H1 (cell line): ENCODE measurements at regions not wholly inside any gene's neighbourhood (a gene's known extent, or its start where the extent isn't known, plus 50 kb on each side); places are given as distances from the start of the nearest gene placed in this dataset.

ENCODE experiments used
- CTCF ChIA-PET: fragments of 300-600 bp; sonication (Branson Sonifier 250); formaldehyde crosslinking; loops from one replicate; lab custom pipeline; 2021; ENCODE audit not compliant: partially characterized antibody; lab: Charles Lee
- POLR2A ChIA-PET: fragments of 300-600 bp; sonication (Branson Sonifier 250); formaldehyde crosslinking; loops from one replicate; lab custom pipeline; 2021; ENCODE audit warnings: inconsistent platforms; ENCODE audit not compliant: partially characterized antibody; lab: Charles Lee
- DNase-seq, 2 experiments: peaks; one replicate each; pipeline versions ENCODE4 v3.0.0 to v3.0.0-alpha.2; 2010 to 2022; ENCODE audit warnings: low spot score in 2 of 2, low read depth in 1 of 2, mixed read lengths in 1 of 2
- FAIRE-seq: peaks from 2 replicates; lab custom pipeline; 2011; peaks lifted over from hg19 to GRCh38; lab: Jason Lieb, UNC
- H2AFZ ChIP-seq: 2 replicates; pipeline ENCODE4 v1.8.1; 2012; ENCODE audit warnings: low read length, inconsistent platforms
- H2AK5ac ChIP-seq: 2 replicates; pipeline ENCODE4 v1.6.1; 2013; ENCODE audit warnings: low read depth, low read length
- H2BK120ac ChIP-seq: replicated peaks from 2 replicates; pipeline ENCODE3; 2013; ENCODE audit warnings: low read depth, low read length, inconsistent platforms
- H2BK12ac ChIP-seq: 2 replicates; pipeline ENCODE4 v1.6.1; 2013; ENCODE audit warnings: low read depth, low read length
- H2BK15ac ChIP-seq: 2 replicates; pipeline ENCODE4 v1.6.1; 2013; ENCODE audit warnings: low read length
- H2BK20ac ChIP-seq: 2 replicates; pipeline ENCODE4 v1.6.1; 2013; ENCODE audit warnings: low read length
- H2BK5ac ChIP-seq: 2 replicates; pipeline ENCODE4 v1.6.1; 2013; ENCODE audit warnings: low read depth, low read length
- H3K14ac ChIP-seq: 2 replicates; pipeline ENCODE4 v1.6.1; 2013; ENCODE audit warnings: inconsistent platforms; ENCODE audit not compliant: insufficient read length
- H3K18ac ChIP-seq: 2 replicates; pipeline ENCODE4 v1.6.1; 2013; ENCODE audit warnings: low read length; ENCODE audit errors: extremely low read depth
- H3K23ac ChIP-seq: 2 replicates; pipeline ENCODE4 v1.6.1; 2013; ENCODE audit warnings: inconsistent platforms; ENCODE audit not compliant: insufficient read length
- H3K23me2 ChIP-seq: 2 replicates; pipeline ENCODE4 v1.6.1; 2013; ENCODE audit warnings: low read depth, low read length
- H3K27ac ChIP-seq: 2 replicates; pipeline ENCODE4 v1.6.1; 2011; ENCODE audit warnings: low read depth, low read length, inconsistent platforms
- H3K27me3 ChIP-seq, 4 experiments: replicated peaks in 1 of 4; 1 replicate in 1 of 4; 2 replicates in 3 of 4; pipeline versions ENCODE4 v1.6.1 to v1.8.1; 2011 to 2013; ENCODE audit warnings: low read length in 3 of 4, mild to moderate bottlenecking in 3 of 4, inconsistent platforms in 2 of 4, mixed read lengths in 2 of 4, moderate library complexity in 1 of 4; ENCODE audit not compliant: control insufficient read depth in 3 of 4, insufficient read depth in 3 of 4; ENCODE audit errors: extremely low read depth in 1 of 4
- H3K36me3 ChIP-seq, 4 experiments: 2 replicates each; pipeline versions ENCODE4 v1.6.1 to v1.8.1; 2011 to 2013; ENCODE audit warnings: mild to moderate bottlenecking in 4 of 4, low read length in 3 of 4, moderate library complexity in 2 of 4, control low read depth in 1 of 4, inconsistent platforms in 1 of 4; ENCODE audit not compliant: insufficient read depth in 4 of 4, control insufficient read depth in 2 of 4
- H3K4ac ChIP-seq: replicated peaks from 2 replicates; pipeline ENCODE3; 2013; ENCODE audit warnings: low read length, low read depth, mixed read lengths, inconsistent platforms; ENCODE audit not compliant: insufficient read length
- H3K4me1 ChIP-seq, 4 experiments: replicated peaks in 1 of 4; 1 replicate in 1 of 4; 2 replicates in 3 of 4; pipeline versions ENCODE4 v1.6.1 to v1.8.1; 2011 to 2013; ENCODE audit warnings: low read length in 3 of 4, inconsistent platforms in 2 of 4, mixed read lengths in 1 of 4; ENCODE audit not compliant: insufficient read depth in 4 of 4, control insufficient read depth in 3 of 4
- H3K4me2 ChIP-seq, 2 experiments: 2 replicates each; pipeline versions ENCODE4 v1.6.1 to v1.8.1; 2011 to 2013; ENCODE audit warnings: low read depth in 2 of 2, low read length in 2 of 2, control low read depth in 1 of 2, inconsistent platforms in 1 of 2, mild to moderate bottlenecking in 1 of 2; ENCODE audit not compliant: insufficient read depth in 1 of 2
- H3K4me3 ChIP-seq, 4 experiments: fragments of 200-600, 300-600 bp in 1 of 4; sonication (generic), shearing (Covaris generic), sonication (Bioruptor Twin) in 1 of 4; 2 replicates each; pipeline versions ENCODE4 v1.5.1 to v1.8.1; 2011 to 2016; ENCODE audit warnings: low read length in 4 of 4, low read depth in 3 of 4, control low read depth in 2 of 4, inconsistent platforms in 2 of 4, mild to moderate bottlenecking in 2 of 4, mixed read lengths in 1 of 4, moderate library complexity in 1 of 4; ENCODE audit not compliant: insufficient read depth in 2 of 4; ENCODE audit errors: extremely low read depth in 1 of 4
- H3K56ac ChIP-seq: replicated peaks from 2 replicates; pipeline ENCODE3; 2013; ENCODE audit warnings: low read depth, mild to moderate bottlenecking, mixed read lengths, low read length, inconsistent platforms; ENCODE audit not compliant: insufficient read length
- H3K79me1 ChIP-seq: 2 replicates; pipeline ENCODE4 v1.6.1; 2013; ENCODE audit warnings: low read depth, low read length, control low read depth
- H3K79me2 ChIP-seq, 2 experiments: 2 replicates each; pipeline versions ENCODE4 v1.6.1 to v1.8.1; 2012 to 2013; ENCODE audit warnings: low read length in 2 of 2, mild to moderate bottlenecking in 2 of 2, inconsistent platforms in 1 of 2; ENCODE audit not compliant: insufficient read depth in 2 of 2, control insufficient read depth in 1 of 2
- H3K9ac ChIP-seq, 4 experiments: replicated peaks in 1 of 4; 1 replicate in 1 of 4; 2 replicates in 3 of 4; pipeline versions ENCODE4 v1.6.1 to v1.8.1; 2011 to 2013; ENCODE audit warnings: low read depth in 3 of 4, low read length in 3 of 4, control low read depth in 2 of 4, mild to moderate bottlenecking in 2 of 4, moderate library complexity in 2 of 4, inconsistent platforms in 1 of 4; ENCODE audit errors: extremely low read depth in 1 of 4
- H3K9me3 ChIP-seq, 2 experiments: 2 replicates each; pipeline versions ENCODE4 v1.6.1 to v1.8.1; 2012 to 2013; ENCODE audit warnings: mild to moderate bottlenecking in 2 of 2, moderate library complexity in 2 of 2, control low read depth in 1 of 2, inconsistent platforms in 1 of 2, low read depth in 1 of 2, low read length in 1 of 2, mixed read lengths in 1 of 2; ENCODE audit not compliant: insufficient read depth in 2 of 2
- H4K20me1 ChIP-seq, 2 experiments: replicated peaks in 1 of 2; 2 replicates each; pipeline versions ENCODE3 to v1.8.1; 2011 to 2013; ENCODE audit warnings: inconsistent platforms in 2 of 2, low read length in 2 of 2, mild to moderate bottlenecking in 1 of 2; ENCODE audit not compliant: insufficient read depth in 2 of 2, control insufficient read depth in 1 of 2
- H4K5ac ChIP-seq: 2 replicates; pipeline ENCODE4 v1.6.1; 2013; ENCODE audit warnings: low read length, low read depth, mixed read lengths, inconsistent platforms; ENCODE audit not compliant: insufficient read length
- H4K8ac ChIP-seq: 2 replicates; pipeline ENCODE4 v1.8.0; 2013; ENCODE audit warnings: mild to moderate bottlenecking, moderate library complexity, low read length, inconsistent platforms; ENCODE audit not compliant: insufficient read depth; ENCODE audit errors: extremely low read depth
- H4K91ac ChIP-seq: replicated peaks from 2 replicates; pipeline ENCODE3; 2013; ENCODE audit warnings: low read length, mixed read lengths, inconsistent platforms; ENCODE audit not compliant: insufficient read length
- CHD1 ChIP-seq: IDR thresholded peaks from 2 replicates; pipeline ENCODE4 v1.6.1; 2012; ENCODE audit warnings: low read depth, low read length, improper control_type of control experiment
- EP300 ChIP-seq, 2 experiments: IDR thresholded peaks; 1 replicate in 1 of 2; 2 replicates in 1 of 2; pipeline ENCODE4 v1.6.1; 2011 to 2012; ENCODE audit warnings: low read depth in 2 of 2, low read length in 2 of 2, mild to moderate bottlenecking in 2 of 2, borderline replicate concordance in 1 of 2, inconsistent platforms in 1 of 2, moderate library complexity in 1 of 2
- JUND ChIP-seq: IDR thresholded peaks from 2 replicates; pipeline ENCODE4 v1.6.1; 2011; ENCODE audit warnings: mild to moderate bottlenecking, improper control_type of control experiment, low read length
- MAFK ChIP-seq: IDR thresholded peaks from 2 replicates; pipeline ENCODE4 v1.6.1; 2012; ENCODE audit warnings: low read depth, mild to moderate bottlenecking, improper control_type of control experiment, low read length
- RNF2 ChIP-seq: fragments of 200-900, 300-1000 bp; sonication (generic); IDR thresholded peaks from 2 replicates; pipeline ENCODE4 v1.7.1; 2016; ENCODE audit warnings: borderline replicate concordance, low read depth, mild to moderate bottlenecking, antibody characterized with exemption, low read length; ENCODE audit not compliant: poor library complexity, severe bottlenecking; ENCODE audit errors: missing control alignments
- SP4 ChIP-seq: IDR thresholded peaks from 2 replicates; pipeline ENCODE4 v1.6.1; 2012; ENCODE audit warnings: low read length, inconsistent platforms
- WGBS, 2 experiments: shearing (Covaris generic) in 1 of 2; methylation state at CpG; one replicate each; pipeline versions ENCODE4 v1.1.6 to v1.1.7; 2013 to 2015; ENCODE audit warnings: low lambda C conversion rate in 2 of 2, mixed read lengths in 2 of 2, inconsistent platforms in 1 of 2, low coverage in 1 of 2, missing lambda C conversion rate in 1 of 2; ENCODE audit not compliant: insufficient replicate concordance in 2 of 2, insufficient coverage in 1 of 2, insufficient read length in 1 of 2; ENCODE audit errors: extremely low coverage in 1 of 2, missing lambda C conversion rate in 1 of 2; 5-methylcytosine and 5-hydroxymethylcytosine counted together

- Histone ChIP-seq H4K91ac (no peak overlapping the region), H2BK5ac (no peak overlapping the region), H2AK5ac (no peak overlapping the region), H3K27ac (no peak overlapping the region), H4K5ac (no peak overlapping the region), H3K4me1 (no peaks in the 10 kb centered on the region), H3K4ac (no peak overlapping the region), H4K8ac (no peak overlapping the region), H3K14ac (no peak overlapping the region), H2BK120ac (no peak overlapping the region), H3K9ac (no peak overlapping the region), H2BK20ac (no peak overlapping the region), H3K23ac (no peak overlapping the region), H3K36me3 (peaks cover 0 to 3% (median 0%) of the 10 kb centered on the region in 4 experiments; a peak in 2 of 8 replicates), H3K23me2 (no peaks in the 10 kb centered on the region; the same call in 1 of the 2 replicates), H2BK15ac (0 out of 2 replicates have a peak overlapping the region, but pooled peaks have one; percentile 1), H3K79me2 (no peaks in the 10 kb centered on the region), H2AFZ (no peak overlapping the region), H3K27me3 (no peaks in the 10 kb centered on the region; a peak in 1 of 7 replicates), H3K4me2 (no peak overlapping the region), H3K4me3 (no peak overlapping the region), H4K20me1 (peaks cover 0 to 3% of the 10 kb centered on the region in 2 experiments), H3K79me1 (no peaks in the 10 kb centered on the region), H3K9me3 (no peaks in the 10 kb centered on the region), H2BK12ac (no peak overlapping the region), H3K18ac (no peak overlapping the region), H3K56ac (no peak overlapping the region)
- TF ChIP-seq EP300 (IDR thresholded peaks at IDR 0.05; ENCODE audit: borderline replicate concordance in 1 of 2, low read depth in 2 of 2, low read length in 2 of 2) (no peak), MAFK (no peak), SP4 (no peak), JUND (no peak), RNF2 (no peak), CHD1 (no peak)
- WGBS, 2 experiments = 90% methylated on average over 2 of the region's 2 CpGs; no CpG with 5 or more reads in 1 of the 2 experiments
- DNase-seq = no peak
- FAIRE-seq = no peak
- ChIA-PET CTCF (interaction anchor here (1.4 kb wide), 1 partner anchor 33 kb away, joined by 4 read pairs; no protein-coding TSS in a partner anchor), POLR2A (no interaction called here)
These were observed 57.7 kb downstream of the DNAAF9 start for GRCh38 chr20:3349786-3350185.
